ENCODE measurements at regions not wholly inside any gene's neighbourhood (a gene's known extent, or its start where the extent isn't known, plus 50 kb on each side); places are given as distances from the start of the nearest gene placed in this dataset.

- peak; percentile 70 for DNase-seq (ENCODE audit: low read depth)
Observed at GRCh38 chr18:60978338-60978737, 354.9 kb upstream of the CDH20 start.

- DNase-seq (ENCODE audit: low read depth), result no peak
Observed at GRCh38 chr18:60980422-60981005, 352.7 kb upstream of the CDH20 start.

GRCh38 chr18:60981682-60982328 is 351.4 kb upstream of the CDH20 start:
- no peak for DNase-seq (ENCODE audit: low read depth)

GRCh38 chr18:60982329-60982695 is 350.9 kb upstream of the CDH20 start:
- no peak for DNase-seq (ENCODE audit: low read depth)

GRCh38 chr18:60982928-60983327 is 350.3 kb upstream of the CDH20 start:
- DNase-seq (ENCODE audit: low read depth), result no peak

GRCh38 chr18:60984510-60984909 is 348.7 kb upstream of the CDH20 start:
- peak; percentile 39 for DNase-seq (ENCODE audit: low read depth)

GRCh38 chr18:60987963-60988362 is 345.3 kb upstream of the CDH20 start:
- no peak for DNase-seq (ENCODE audit: low read depth)

- DNase-seq (ENCODE audit: low read depth), result no peak
Observed at GRCh38 chr18:60996326-60996725, 336.9 kb upstream of the CDH20 start.

- no peak for DNase-seq (ENCODE audit: low read depth)
Observed at GRCh38 chr18:60996822-60997221, 336.4 kb upstream of the CDH20 start.

- DNase-seq (ENCODE audit: low read depth), result no peak
Observed at GRCh38 chr18:61001138-61001537, 332.1 kb upstream of the CDH20 start.

- DNase-seq (ENCODE audit: low read depth), result no peak
Observed at GRCh38 chr18:61006687-61007224, 326.5 kb upstream of the CDH20 start.

GRCh38 chr18:61019338-61020301 is 313.6 kb upstream of the CDH20 start:
- DNase-seq (ENCODE audit: low read depth), result no peak

- no peak for DNase-seq (ENCODE audit: low read depth)
Observed at GRCh38 chr18:61025596-61025995, 307.6 kb upstream of the CDH20 start.

GRCh38 chr18:61031626-61032025 is 301.6 kb upstream of the CDH20 start:
- no peak for DNase-seq (ENCODE audit: low read depth)

GRCh38 chr18:61034580-61034979 is 298.6 kb upstream of the CDH20 start:
- no peak for DNase-seq (ENCODE audit: low read depth)

GRCh38 chr18:61039251-61039650 is 294.0 kb upstream of the CDH20 start:
- no peak for DNase-seq (ENCODE audit: low read depth)

GRCh38 chr18:61047794-61048193 is 285.4 kb upstream of the CDH20 start:
- DNase-seq (ENCODE audit: low read depth), result no peak

GRCh38 chr18:61057443-61057842 is 275.8 kb upstream of the CDH20 start:
- DNase-seq (ENCODE audit: low read depth), result no peak

GRCh38 chr18:61062258-61062657 is 271.0 kb upstream of the CDH20 start:
- DNase-seq (ENCODE audit: low read depth), result no peak

- DNase-seq (ENCODE audit: low read depth), result no peak
Observed at GRCh38 chr18:61064911-61065310, 268.3 kb upstream of the CDH20 start.

- no peak for DNase-seq (ENCODE audit: low read depth)
Observed at GRCh38 chr18:61076986-61077385, 256.2 kb upstream of the CDH20 start.

- no peak for DNase-seq (ENCODE audit: low read depth)
Observed at GRCh38 chr18:61079714-61080113, 253.5 kb upstream of the CDH20 start.

All from HS-27A (cell line).